Mesenchymal stem cell (in vitro differentiated cells and primary cell): ENCODE measurements at regions not wholly inside any gene's neighbourhood (a gene's known extent, or its start where the extent isn't known, plus 50 kb on each side); places are given as distances from the start of the nearest gene placed in this dataset.

Experiments
- DNase-seq: peaks from one replicate; pipeline ENCODE4 v3.0.0-alpha.2; 2013
- H2AFZ ChIP-seq: one replicate; pipeline ENCODE4 v1.6.1; 2013; ENCODE audit warnings: low read depth, mild to moderate bottlenecking, control low read depth, inconsistent platforms, low read length, moderate library complexity
- H2AK5ac ChIP-seq: 2 replicates; pipeline ENCODE4 v1.6.1; 2013; ENCODE audit warnings: low read length, moderate library complexity, mild to moderate bottlenecking, inconsistent platforms; ENCODE audit not compliant: severe bottlenecking
- H2BK120ac ChIP-seq: one replicate; pipeline ENCODE4 v1.6.1; 2013; ENCODE audit warnings: low read depth, mild to moderate bottlenecking, inconsistent platforms, low read length, moderate library complexity
- H2BK12ac ChIP-seq, 2 experiments: one replicate each; pipeline ENCODE4 v1.6.1; 2013; ENCODE audit warnings: inconsistent platforms in 2 of 2, low read length in 2 of 2, mild to moderate bottlenecking in 2 of 2, moderate library complexity in 2 of 2, control low read depth in 1 of 2
- H2BK15ac ChIP-seq: one replicate; pipeline ENCODE4 v1.6.1; 2013; ENCODE audit warnings: mild to moderate bottlenecking, low read depth, inconsistent platforms; ENCODE audit not compliant: poor library complexity, severe bottlenecking
- H2BK5ac ChIP-seq: 2 replicates; pipeline ENCODE4 v1.6.1; 2013; ENCODE audit warnings: low read depth, mild to moderate bottlenecking, low read length, control low read depth, inconsistent platforms; ENCODE audit not compliant: poor library complexity, severe bottlenecking
- H3K14ac ChIP-seq, 2 experiments: one replicate each; pipeline ENCODE4 v1.6.1; 2013; ENCODE audit warnings: inconsistent platforms in 2 of 2, low read length in 2 of 2, control low read depth in 1 of 2, mild to moderate bottlenecking in 1 of 2, moderate library complexity in 1 of 2
- H3K18ac ChIP-seq, 2 experiments: one replicate each; pipeline ENCODE4 v1.6.1; 2013; ENCODE audit warnings: inconsistent platforms in 2 of 2, low read length in 2 of 2, control low read depth in 1 of 2, low read depth in 1 of 2, mild to moderate bottlenecking in 1 of 2
- H3K23ac ChIP-seq, 2 experiments: one replicate each; pipeline ENCODE4 v1.6.1; 2013; ENCODE audit warnings: inconsistent platforms in 2 of 2, low read length in 2 of 2, mild to moderate bottlenecking in 2 of 2, moderate library complexity in 2 of 2, control low read depth in 1 of 2
- H3K27ac ChIP-seq: 2 replicates; pipeline ENCODE4 v1.5.1; 2013; ENCODE audit warnings: mild to moderate bottlenecking, moderate library complexity, low read length, control low read depth, inconsistent platforms; ENCODE audit not compliant: poor library complexity, severe bottlenecking
- H3K27me3 ChIP-seq, 2 experiments: 2 replicates each; pipeline versions ENCODE4 v1.6.1 to v1.7.0; 2013; ENCODE audit warnings: low read length in 2 of 2, mild to moderate bottlenecking in 2 of 2, moderate library complexity in 2 of 2, control low read depth in 1 of 2, inconsistent platforms in 1 of 2; ENCODE audit not compliant: control insufficient read depth in 1 of 2, insufficient read depth in 1 of 2
- H3K36me3 ChIP-seq, 2 experiments: 2 replicates each; pipeline versions ENCODE4 v1.6.1 to v1.7.0; 2013; ENCODE audit warnings: low read length in 2 of 2, control low read depth in 1 of 2, inconsistent platforms in 1 of 2, low read depth in 1 of 2, mild to moderate bottlenecking in 1 of 2; ENCODE audit not compliant: insufficient read depth in 2 of 2, control insufficient read depth in 1 of 2
- H3K4ac ChIP-seq, 2 experiments: one replicate each; pipeline ENCODE4 v1.6.1; 2013; ENCODE audit warnings: inconsistent platforms in 2 of 2, low read length in 2 of 2, mild to moderate bottlenecking in 2 of 2, moderate library complexity in 2 of 2, control low read depth in 1 of 2, low read depth in 1 of 2
- H3K4me1 ChIP-seq: 2 replicates; pipeline ENCODE4 v1.6.1; 2013; ENCODE audit warnings: low read depth, low read length, control low read depth; ENCODE audit not compliant: control insufficient read depth, insufficient read depth
- H3K4me2 ChIP-seq: 2 replicates; pipeline ENCODE4 v1.6.1; 2013; ENCODE audit warnings: low read length, mild to moderate bottlenecking, inconsistent platforms; ENCODE audit not compliant: poor library complexity, severe bottlenecking
- H3K4me3 ChIP-seq, 2 experiments: 2 replicates each; pipeline versions ENCODE4 v1.5.1 to v1.7.0; 2013; ENCODE audit warnings: low read length in 2 of 2, mild to moderate bottlenecking in 2 of 2, control low read depth in 1 of 2, low read depth in 1 of 2; ENCODE audit not compliant: insufficient read depth in 1 of 2
- H3K79me1 ChIP-seq: replicated peaks from 2 replicates; pipeline ENCODE4 v1.6.1; 2013; ENCODE audit warnings: mild to moderate bottlenecking, control low read depth, low read length, inconsistent platforms; ENCODE audit not compliant: poor library complexity, severe bottlenecking
- H3K9ac ChIP-seq: 2 replicates; pipeline ENCODE4 v1.7.0; 2013; ENCODE audit warnings: mild to moderate bottlenecking, low read length, moderate library complexity
- H3K9me3 ChIP-seq: 2 replicates; pipeline ENCODE4 v1.7.0; 2013; ENCODE audit warnings: mild to moderate bottlenecking, low read length; ENCODE audit not compliant: control insufficient read depth
- H4K8ac ChIP-seq: one replicate; pipeline ENCODE4 v1.6.1; 2013; ENCODE audit warnings: inconsistent platforms, mild to moderate bottlenecking, low read length, moderate library complexity
- H4K91ac ChIP-seq: one replicate; pipeline ENCODE4 v1.6.1; 2013; ENCODE audit warnings: mild to moderate bottlenecking, low read length, inconsistent platforms
- WGBS: methylation state at CpG from one replicate; pipeline ENCODE4 v1.1.7; 2013; ENCODE audit warnings: mixed read lengths; 5-methylcytosine and 5-hydroxymethylcytosine counted together

GRCh38 chr2:221817052-221817451 is 244.9 kb upstream of the EPHA4 start:
- Histone ChIP-seq H2AK5ac (no peak overlapping the region), H3K4ac (no peak overlapping the region), H3K27me3 (no peaks in the 10 kb centered on the region), H3K4me3 (no peak overlapping the region), H3K36me3 (no peaks in the 10 kb centered on the region), H2BK15ac (no peak overlapping the region), H3K14ac (no peak overlapping the region), H3K23ac (no peak overlapping the region), H2BK12ac (no peak overlapping the region), H3K9ac (no peak overlapping the region), H3K79me1 (no peaks in the 10 kb centered on the region), H3K4me1 (no peaks in the 10 kb centered on the region), H2AFZ (no peak overlapping the region), H3K4me2 (no peak overlapping the region), H3K18ac (no peak overlapping the region), H3K27ac (no peak overlapping the region), H4K91ac (no peak overlapping the region), H2BK120ac (no peak overlapping the region), H4K8ac (no peak overlapping the region), H2BK5ac (no peak overlapping the region), H3K9me3 (no peaks in the 10 kb centered on the region)
- DNase-seq, result peak; percentile 9
- 89% methylated on average over 4 of the region's 4 CpGs for WGBS

DNA sequence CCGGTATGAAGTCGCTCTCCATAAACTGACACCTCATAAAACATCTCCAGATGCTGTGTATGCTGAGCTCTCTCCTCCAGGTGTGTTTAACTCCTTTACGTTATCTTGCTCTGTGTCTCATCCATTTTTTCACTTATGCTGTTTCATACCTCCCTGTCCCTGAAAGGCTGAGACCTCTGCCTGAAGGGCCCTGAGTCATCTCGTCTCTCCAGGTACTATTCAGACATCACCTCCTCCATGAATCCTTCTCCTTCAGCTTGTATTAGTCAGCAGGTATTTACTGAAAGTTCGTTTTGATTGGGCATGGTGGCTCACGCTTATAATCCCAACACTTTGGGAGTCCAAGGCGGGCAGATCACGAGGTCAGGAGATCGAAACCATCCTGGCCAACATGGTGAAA is 244.5 kb upstream of the EPHA4 start:
- no peak overlapping the region for H3K27ac ChIP-seq
- no peak overlapping the region for H3K4ac ChIP-seq
- WGBS, result 90% methylated on average over 8 of the region's 9 CpGs
- no peak overlapping the region for H2AK5ac ChIP-seq
- H3K4me1 ChIP-seq, result no peaks in the 10 kb centered on the region
- no peak overlapping the region for H3K23ac ChIP-seq
- H3K14ac ChIP-seq, result no peak overlapping the region
- H3K27me3 ChIP-seq, result no peaks in the 10 kb centered on the region
- no peak overlapping the region for H2BK12ac ChIP-seq
- no peak for DNase-seq
- no peaks in the 10 kb centered on the region for H3K79me1 ChIP-seq
- no peak overlapping the region for H4K8ac ChIP-seq
- H3K9me3 ChIP-seq, result no peaks in the 10 kb centered on the region
- H3K4me3 ChIP-seq, result no peak overlapping the region
- H2BK120ac ChIP-seq, result no peak overlapping the region
- no peak overlapping the region for H3K18ac ChIP-seq
- no peak overlapping the region for H2BK15ac ChIP-seq
- no peak overlapping the region for H4K91ac ChIP-seq
- no peak overlapping the region for H2AFZ ChIP-seq
- H3K36me3 ChIP-seq, result no peaks in the 10 kb centered on the region
- H2BK5ac ChIP-seq, result no peak overlapping the region
- H3K4me2 ChIP-seq, result no peak overlapping the region
- H3K9ac ChIP-seq, result no peak overlapping the region

DNA sequence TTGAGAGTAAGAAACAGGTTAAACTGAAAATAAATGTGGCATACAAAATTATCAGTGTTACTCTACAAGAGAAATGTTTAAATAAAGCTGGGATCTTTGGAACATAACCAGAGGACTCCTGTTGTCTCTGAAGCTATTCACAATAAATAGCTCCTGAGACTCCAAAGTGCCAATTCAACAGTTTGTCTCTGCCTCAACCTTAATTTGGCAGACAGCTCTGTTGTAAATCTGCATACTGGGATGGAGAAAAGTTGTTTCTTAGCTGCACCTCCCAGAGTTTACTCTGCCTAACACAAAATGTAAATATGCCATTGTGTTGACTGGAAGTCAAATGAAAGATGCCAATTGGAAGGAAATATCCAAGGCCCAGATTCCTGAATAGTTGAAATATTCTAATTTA is 238.5 kb upstream of the EPHA4 start:
- Histone ChIP-seq H3K79me1 (no peaks in the 10 kb centered on the region), H2AK5ac (no peak overlapping the region), H3K9me3 (no peaks in the 10 kb centered on the region), H3K36me3 (no peaks in the 10 kb centered on the region), H3K14ac (no peak overlapping the region), H4K91ac (no peak overlapping the region), H3K9ac (no peak overlapping the region), H2BK120ac (no peak overlapping the region), H3K27me3 (no peaks in the 10 kb centered on the region), H3K27ac (no peak overlapping the region), H2BK15ac (no peak overlapping the region), H2BK5ac (no peak overlapping the region), H2AFZ (no peak overlapping the region), H3K23ac (no peak overlapping the region), H3K4me3 (no peak overlapping the region), H4K8ac (no peak overlapping the region), H3K18ac (no peak overlapping the region), H3K4ac (no peak overlapping the region), H2BK12ac (no peak overlapping the region), H3K4me2 (no peak overlapping the region), H3K4me1 (no peaks in the 10 kb centered on the region)
- DNase-seq, result no peak

DNA sequence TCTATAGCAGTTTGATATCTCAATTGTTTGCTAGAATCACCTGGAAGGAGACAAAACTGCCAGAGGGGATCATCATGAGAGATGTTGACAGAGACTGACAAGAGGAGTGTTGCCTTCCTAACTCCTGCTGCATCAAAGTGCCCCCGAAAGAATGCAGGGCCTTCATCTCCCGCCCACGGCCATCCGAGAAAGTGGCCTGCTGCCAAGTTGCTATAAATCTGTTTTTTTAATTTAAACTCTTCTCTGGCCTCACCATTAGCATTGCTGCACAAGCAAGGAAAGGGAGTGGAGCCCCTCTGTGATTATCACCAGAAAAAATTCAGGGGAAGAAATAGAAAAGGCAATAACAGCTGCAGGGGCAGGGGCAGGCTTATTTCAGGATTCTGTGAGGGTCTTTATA is 238.1 kb upstream of the EPHA4 start:
- H3K4me2 ChIP-seq, result no peak overlapping the region
- H3K4me3 ChIP-seq, result no peak overlapping the region
- no peak overlapping the region for H3K23ac ChIP-seq
- H3K9ac ChIP-seq, result no peak overlapping the region
- WGBS, result 75% methylated on average over 4 of the region's 4 CpGs
- no peak overlapping the region for H4K8ac ChIP-seq
- no peaks in the 10 kb centered on the region for H3K27me3 ChIP-seq
- no peak overlapping the region for H3K27ac ChIP-seq
- H3K79me1 ChIP-seq, result no peaks in the 10 kb centered on the region
- H2BK5ac ChIP-seq, result no peak overlapping the region
- no peak for DNase-seq
- H3K18ac ChIP-seq, result no peak overlapping the region
- H2BK15ac ChIP-seq, result no peak overlapping the region
- no peak overlapping the region for H2BK120ac ChIP-seq
- H3K14ac ChIP-seq, result no peak overlapping the region
- no peak overlapping the region for H2AFZ ChIP-seq
- H2BK12ac ChIP-seq, result no peak overlapping the region
- no peak overlapping the region for H3K4ac ChIP-seq
- H2AK5ac ChIP-seq, result no peak overlapping the region
- no peaks in the 10 kb centered on the region for H3K4me1 ChIP-seq
- no peak overlapping the region for H4K91ac ChIP-seq
- no peaks in the 10 kb centered on the region for H3K9me3 ChIP-seq
- no peaks in the 10 kb centered on the region for H3K36me3 ChIP-seq
